Retinal pigment epithelial cell (primary cell): ENCODE measurements at regions not wholly inside any gene's neighbourhood (a gene's known extent, or its start where the extent isn't known, plus 50 kb on each side); places are given as distances from the start of the nearest gene placed in this dataset.

Experiments used
- DNase-seq: peaks from one replicate; pipeline ENCODE4 v3.0.0-alpha.2; 2010; ENCODE audit warnings: low read depth
- H3K4me3 ChIP-seq: 2 replicates; pipeline ENCODE4 v1.5.1; 2011; ENCODE audit warnings: mild to moderate bottlenecking, low read length, control low read depth, moderate library complexity
- TF ChIP-seq, protein P1 (sequence below): conservative IDR thresholded peaks from 2 replicates; pipeline ENCODE4 v1.5.1; 2011; ENCODE audit warnings: low read depth, low read length, control low read depth, inconsistent platforms

DNA sequence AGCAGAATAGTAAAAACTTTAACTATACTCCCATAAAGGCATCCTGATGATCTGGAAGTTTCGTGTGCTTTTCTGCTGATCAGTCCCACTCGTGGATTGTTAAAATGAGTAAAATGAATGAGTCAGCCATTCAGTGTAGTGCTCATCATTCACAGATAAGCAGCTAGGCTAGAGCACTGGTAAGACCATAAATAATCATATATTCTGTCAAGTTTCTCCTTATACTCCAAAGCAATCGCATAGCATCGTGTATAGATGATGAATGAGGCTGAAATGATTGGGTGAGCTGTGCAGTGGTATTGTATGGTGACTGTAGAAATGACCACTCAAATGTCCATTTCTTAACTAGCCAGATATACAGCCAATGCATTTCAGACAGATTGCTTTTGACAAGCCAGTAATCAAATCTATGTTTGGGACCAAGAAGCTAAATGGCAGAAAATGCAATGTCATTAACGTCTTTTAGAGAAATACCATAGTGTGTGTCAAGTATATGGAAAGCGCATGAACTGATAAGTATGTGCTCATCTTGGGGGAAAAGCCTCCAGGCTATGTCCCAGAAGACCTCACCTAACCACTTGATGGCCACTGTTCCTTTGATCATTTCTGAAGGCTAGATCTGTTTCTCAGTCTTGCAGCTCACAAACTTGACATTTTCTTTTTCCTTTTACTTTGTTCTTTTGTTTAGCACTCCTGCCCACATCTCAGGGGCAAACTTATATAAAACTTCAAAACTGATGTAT is 227.2 kb upstream of the FAM3C start:
- TF ChIP-seq, protein P1, sequence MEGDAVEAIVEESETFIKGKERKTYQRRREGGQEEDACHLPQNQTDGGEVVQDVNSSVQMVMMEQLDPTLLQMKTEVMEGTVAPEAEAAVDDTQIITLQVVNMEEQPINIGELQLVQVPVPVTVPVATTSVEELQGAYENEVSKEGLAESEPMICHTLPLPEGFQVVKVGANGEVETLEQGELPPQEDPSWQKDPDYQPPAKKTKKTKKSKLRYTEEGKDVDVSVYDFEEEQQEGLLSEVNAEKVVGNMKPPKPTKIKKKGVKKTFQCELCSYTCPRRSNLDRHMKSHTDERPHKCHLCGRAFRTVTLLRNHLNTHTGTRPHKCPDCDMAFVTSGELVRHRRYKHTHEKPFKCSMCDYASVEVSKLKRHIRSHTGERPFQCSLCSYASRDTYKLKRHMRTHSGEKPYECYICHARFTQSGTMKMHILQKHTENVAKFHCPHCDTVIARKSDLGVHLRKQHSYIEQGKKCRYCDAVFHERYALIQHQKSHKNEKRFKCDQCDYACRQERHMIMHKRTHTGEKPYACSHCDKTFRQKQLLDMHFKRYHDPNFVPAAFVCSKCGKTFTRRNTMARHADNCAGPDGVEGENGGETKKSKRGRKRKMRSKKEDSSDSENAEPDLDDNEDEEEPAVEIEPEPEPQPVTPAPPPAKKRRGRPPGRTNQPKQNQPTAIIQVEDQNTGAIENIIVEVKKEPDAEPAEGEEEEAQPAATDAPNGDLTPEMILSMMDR = no peak
- no peak for DNase-seq
- H3K4me3 ChIP-seq = no peak overlapping the region

DNA sequence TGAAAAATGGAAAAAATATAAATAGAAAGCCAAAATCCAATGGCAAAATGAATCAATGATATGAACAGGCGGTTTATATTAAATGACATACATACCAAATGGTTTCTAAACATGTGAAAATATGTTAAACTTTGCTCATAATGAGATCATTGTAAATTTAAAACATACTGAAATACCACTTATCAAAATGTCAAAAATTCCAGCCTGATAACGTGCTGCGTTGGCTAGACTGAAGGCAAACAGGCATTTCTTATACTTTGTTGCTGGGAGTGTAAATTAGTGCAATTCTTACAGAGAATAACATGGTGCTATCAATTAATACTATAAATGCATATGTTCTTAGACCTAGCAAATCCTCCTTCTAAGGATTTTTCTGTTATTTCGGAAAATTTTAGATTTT is 225.8 kb upstream of the FAM3C start:
- no peak overlapping the region for H3K4me3 ChIP-seq
- TF ChIP-seq, protein P1 = no peak
- DNase-seq = no peak

DNA sequence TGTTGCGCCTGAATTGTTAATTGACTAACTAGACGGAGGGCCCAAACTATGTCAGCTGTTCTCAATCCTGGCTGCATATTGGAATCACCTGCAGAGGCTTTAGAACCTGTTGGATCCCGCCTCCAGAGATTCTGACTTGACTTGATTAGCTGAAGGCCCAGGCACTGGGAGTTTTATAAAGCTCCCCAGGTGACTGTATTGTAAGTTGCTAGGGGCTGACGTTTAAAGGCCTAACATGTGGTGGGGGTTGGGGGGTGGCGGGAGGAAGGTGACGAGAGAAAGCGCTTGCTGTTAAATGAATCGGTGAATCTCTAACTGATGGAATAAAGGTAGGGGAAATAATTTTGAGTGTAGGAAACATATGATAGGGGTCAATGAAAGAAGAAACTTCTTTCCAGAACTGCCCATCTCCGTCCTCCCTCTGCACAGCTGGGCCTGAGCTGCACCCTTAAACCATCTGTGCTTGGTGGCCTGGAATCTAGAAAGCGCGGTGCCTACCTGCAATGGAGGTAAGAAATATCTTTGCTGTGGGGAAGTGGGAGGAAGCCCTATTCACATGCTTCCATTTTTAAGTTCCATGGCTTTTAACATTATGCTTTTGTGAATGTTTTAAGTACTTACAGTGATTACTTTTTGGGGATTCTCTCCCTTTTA is 225.0 kb upstream of the FAM3C start:
- no peak for DNase-seq
- H3K4me3 ChIP-seq = no peak overlapping the region
- TF ChIP-seq, protein P1 = no peak

DNA sequence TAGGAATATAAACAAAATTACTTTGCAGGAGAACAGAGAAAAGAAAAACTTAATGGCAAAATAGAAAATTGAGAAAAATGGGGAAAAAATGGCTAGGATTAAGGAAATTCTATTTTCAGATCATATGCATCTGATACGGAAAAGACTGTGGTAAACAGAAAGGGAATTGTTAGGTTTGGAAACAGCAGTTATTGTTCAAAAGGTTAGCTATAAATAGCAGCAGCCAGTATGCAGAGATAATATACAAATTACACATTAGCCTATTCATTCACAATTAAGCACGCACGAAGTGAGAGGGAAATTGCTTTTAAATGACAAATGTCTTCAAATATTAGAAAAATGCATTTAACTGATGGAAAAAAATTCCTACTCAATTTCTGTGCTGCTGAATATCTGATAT is 224.1 kb upstream of the FAM3C start:
- DNase-seq = no peak
- TF ChIP-seq, protein P1 = no peak
- H3K4me3 ChIP-seq = no peak overlapping the region

DNA sequence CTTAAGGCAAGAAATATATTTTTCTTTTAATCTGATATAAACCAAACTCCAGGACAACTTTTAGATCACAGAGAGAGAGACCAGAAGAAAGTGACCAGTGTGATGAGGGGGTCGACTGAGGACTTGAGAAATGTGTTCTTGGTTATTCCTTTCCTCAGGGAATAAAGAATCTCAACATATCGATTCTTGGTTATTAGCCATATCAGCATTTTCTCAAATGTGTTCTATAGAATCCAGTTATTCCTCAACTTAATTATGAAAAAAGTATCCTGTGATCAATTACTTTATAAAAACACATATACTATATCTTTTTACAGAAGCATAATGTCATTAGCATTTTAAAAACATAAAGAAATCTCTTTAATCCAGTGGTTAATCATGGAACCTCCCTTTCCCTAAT is 222.1 kb upstream of the FAM3C start:
- no peak for DNase-seq
- H3K4me3 ChIP-seq = no peak overlapping the region
- TF ChIP-seq, protein P1 = no peak

DNA sequence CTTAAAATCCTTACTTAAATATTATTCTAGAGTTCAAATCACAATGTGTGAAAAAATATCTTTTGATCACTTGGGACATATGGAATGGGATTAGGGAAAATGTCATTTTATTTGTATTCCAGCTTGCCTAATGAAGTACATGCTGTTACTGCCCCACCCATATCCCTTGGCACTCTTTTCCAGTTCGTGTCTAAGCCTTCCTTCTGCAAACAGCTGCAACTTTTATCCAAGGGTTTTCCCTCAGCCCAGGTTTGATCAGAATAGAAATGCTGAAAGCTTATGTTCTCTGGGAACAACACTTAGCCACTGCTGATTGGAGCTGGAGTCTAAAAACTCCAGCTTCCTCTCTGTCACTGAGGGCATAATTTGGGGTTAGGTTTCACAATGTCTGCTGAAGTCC is 214.1 kb upstream of the FAM3C start:
- peak; percentile 6 for DNase-seq
- TF ChIP-seq, protein P1 = no peak
- H3K4me3 ChIP-seq = no peak overlapping the region

DNA sequence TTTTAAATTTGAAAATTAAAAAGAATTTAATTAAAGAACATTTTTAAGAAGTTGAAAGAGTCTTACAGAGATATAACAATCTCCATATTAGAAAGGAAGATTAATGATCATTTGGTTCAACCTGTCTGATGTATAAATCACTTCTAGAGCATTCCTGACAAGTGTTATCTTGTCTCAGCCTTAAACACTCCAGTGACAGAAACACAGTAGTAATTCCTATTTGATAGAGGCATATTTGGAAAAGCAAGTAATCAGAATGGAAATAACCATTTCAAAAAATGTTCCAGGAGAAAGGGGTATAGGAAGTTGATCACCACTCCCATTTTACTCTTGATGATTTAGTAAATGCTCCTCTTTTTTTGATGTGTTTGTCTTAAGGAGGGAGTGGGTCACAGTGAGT is 213.1 kb upstream of the FAM3C start:
- DNase-seq = no peak
- no peak overlapping the region for H3K4me3 ChIP-seq
- TF ChIP-seq, protein P1 = no peak
